Astrocyte of the cerebellum (primary cell): ENCODE measurements at regions not wholly inside any gene's neighbourhood (a gene's known extent, or its start where the extent isn't known, plus 50 kb on each side); places are given as distances from the start of the nearest gene placed in this dataset.

Source experiments
- DNase-seq: peaks from one replicate; pipeline ENCODE4 v3.0.0-alpha.2; 2011; ENCODE audit warnings: low read depth
- H3K4me3 ChIP-seq: 2 replicates; pipeline ENCODE4 v1.5.1; 2011; ENCODE audit warnings: mild to moderate bottlenecking, low read depth, low read length, moderate library complexity
- in situ Hi-C: cut with HindIII; loops from 2 replicates; pipeline ENCODE4 v1.10.0; 2017; ENCODE audit warnings: low sequenced_read_pairs
- TF ChIP-seq, protein P1 (sequence below): IDR thresholded peaks from 2 replicates; pipeline ENCODE4 v1.5.1; 2012; ENCODE audit warnings: low read length, low read depth, moderate library complexity, mild to moderate bottlenecking; ENCODE audit errors: missing control alignments

DNA sequence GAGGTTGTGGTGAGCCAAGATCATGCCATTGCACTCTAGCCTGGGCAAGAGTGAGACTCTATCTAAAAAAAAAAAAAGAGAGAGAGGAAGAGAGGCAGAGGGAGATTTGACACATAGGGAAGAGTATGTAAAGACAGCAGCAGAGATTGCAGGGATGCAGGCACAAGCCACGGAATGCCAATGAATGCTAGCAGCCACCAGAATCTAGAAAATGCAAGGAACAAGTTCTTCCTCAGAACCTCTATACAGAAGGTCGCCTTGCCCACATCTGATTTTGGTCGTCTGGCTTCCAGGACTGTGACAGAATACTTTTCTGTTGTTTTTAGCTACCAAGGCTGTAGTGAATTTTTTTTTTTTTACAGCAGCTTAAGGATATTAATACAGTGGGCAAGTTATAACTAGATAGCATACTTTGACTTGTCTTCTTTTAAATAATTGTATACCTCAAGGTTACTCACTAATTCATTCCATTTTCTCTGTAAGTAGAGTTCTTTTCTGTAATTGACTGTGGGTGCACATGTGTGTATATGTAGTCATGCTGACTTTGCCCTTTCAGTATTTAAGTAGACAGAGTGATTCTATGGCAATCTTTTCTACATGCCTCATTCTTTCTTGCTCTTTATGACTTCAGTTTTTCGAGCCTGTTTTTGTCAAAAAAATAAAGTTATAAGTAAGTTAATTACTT is 402.2 kb downstream of the GJA1 start:
- TF ChIP-seq, protein P1, sequence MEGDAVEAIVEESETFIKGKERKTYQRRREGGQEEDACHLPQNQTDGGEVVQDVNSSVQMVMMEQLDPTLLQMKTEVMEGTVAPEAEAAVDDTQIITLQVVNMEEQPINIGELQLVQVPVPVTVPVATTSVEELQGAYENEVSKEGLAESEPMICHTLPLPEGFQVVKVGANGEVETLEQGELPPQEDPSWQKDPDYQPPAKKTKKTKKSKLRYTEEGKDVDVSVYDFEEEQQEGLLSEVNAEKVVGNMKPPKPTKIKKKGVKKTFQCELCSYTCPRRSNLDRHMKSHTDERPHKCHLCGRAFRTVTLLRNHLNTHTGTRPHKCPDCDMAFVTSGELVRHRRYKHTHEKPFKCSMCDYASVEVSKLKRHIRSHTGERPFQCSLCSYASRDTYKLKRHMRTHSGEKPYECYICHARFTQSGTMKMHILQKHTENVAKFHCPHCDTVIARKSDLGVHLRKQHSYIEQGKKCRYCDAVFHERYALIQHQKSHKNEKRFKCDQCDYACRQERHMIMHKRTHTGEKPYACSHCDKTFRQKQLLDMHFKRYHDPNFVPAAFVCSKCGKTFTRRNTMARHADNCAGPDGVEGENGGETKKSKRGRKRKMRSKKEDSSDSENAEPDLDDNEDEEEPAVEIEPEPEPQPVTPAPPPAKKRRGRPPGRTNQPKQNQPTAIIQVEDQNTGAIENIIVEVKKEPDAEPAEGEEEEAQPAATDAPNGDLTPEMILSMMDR: no peak
- in situ Hi-C loops: no loop called here
- no peak for DNase-seq
- H3K4me3 ChIP-seq: no peak overlapping the region

DNA sequence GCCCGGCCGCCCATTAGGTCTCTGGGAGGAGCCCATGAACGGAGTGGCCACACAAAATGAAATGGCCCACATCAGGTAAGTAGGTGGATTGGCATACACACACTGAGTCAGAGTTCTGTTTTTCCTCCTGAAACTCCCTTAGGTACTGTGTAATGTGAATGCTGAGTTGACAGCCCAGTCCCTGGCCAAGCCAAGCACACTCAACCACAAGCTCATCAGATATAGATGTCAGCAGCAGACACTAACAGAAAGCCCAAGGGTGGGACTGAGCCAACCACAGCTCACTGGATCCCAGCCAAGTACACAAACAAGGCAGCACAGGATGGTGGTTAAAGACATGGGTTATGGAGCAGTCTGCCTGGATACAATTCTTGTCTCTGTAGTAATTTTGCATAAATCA is 403.4 kb downstream of the GJA1 start:
- no peak overlapping the region for H3K4me3 ChIP-seq
- TF ChIP-seq, protein P1: no peak
- in situ Hi-C loops: no loop called here
- peak; percentile 86 for DNase-seq

DNA sequence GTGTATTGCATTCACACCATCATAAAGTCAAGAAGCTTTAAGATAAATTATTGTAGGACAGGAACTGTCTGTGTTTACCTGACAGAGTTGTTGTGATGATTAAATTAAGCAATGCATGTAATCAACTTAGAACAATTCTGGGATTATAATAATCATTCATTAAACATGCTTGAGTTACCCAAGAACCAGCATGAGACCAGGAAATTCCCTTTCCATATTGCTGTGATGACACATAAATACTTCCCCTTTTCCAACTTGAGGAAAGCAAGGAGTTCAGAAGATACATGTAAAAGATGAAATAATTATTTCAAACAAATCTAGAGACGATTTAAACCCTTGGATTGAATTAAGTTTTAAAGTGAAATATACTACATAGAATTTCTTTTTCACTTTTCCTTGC is 404.4 kb downstream of the GJA1 start:
- H3K4me3 ChIP-seq: no peak overlapping the region
- no peak for DNase-seq
- in situ Hi-C loops: no loop called here
- TF ChIP-seq, protein P1: no peak

DNA sequence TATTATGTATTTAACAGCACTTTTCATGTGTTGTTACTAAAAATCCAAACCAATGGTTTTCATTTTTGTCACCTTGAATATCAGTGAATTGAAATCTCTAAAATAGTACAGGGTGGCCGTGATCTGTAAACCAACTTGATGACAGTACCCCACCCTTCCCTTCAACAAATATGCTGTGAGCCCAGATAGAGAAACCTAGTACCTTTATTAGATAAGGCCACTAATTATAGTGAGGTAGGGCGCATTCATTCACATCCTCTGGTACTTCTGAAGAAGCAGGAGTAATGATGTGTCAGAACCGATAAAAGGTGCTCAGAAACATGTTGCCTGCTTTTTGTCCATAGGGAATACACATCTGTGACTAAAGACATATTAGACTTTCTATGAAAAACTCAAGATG is 409.5 kb downstream of the GJA1 start:
- in situ Hi-C loops: no loop called here
- TF ChIP-seq, protein P1: no peak
- no peak for DNase-seq
- no peak overlapping the region for H3K4me3 ChIP-seq

DNA sequence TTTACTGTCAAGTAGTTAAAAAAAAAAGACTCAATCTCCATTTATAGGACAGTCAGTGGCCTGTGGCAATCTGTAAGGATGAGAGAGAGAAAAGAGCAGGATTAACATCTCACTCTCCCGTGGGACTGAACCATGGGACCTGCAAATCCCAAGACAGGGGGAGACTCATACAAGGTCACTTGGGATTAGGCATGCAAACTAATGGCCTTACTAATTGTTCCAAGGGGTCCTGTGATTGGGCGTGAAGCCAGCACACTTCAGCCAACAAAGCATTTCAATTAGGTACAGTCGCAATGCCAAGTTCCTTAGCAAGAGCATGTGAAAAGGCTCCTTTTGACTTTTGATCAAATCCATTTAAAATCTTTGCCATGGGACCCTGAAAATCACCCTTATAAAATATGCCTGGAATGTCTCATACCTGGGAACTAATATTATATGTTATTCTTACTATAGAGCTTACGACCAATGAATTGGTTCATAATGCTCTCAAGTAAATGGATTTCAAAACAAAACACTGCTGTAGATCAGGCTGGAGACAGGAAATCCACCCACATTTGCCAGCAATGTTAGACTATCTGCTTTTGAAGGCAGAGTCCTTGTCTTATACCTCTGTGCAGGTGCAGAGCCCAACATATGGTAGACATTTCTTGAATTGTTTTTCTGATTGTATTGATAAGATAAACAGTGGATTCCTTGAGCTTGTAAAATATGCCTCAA is 412.5 kb downstream of the GJA1 start:
- no peak overlapping the region for H3K4me3 ChIP-seq
- in situ Hi-C loops: no loop called here

DNA sequence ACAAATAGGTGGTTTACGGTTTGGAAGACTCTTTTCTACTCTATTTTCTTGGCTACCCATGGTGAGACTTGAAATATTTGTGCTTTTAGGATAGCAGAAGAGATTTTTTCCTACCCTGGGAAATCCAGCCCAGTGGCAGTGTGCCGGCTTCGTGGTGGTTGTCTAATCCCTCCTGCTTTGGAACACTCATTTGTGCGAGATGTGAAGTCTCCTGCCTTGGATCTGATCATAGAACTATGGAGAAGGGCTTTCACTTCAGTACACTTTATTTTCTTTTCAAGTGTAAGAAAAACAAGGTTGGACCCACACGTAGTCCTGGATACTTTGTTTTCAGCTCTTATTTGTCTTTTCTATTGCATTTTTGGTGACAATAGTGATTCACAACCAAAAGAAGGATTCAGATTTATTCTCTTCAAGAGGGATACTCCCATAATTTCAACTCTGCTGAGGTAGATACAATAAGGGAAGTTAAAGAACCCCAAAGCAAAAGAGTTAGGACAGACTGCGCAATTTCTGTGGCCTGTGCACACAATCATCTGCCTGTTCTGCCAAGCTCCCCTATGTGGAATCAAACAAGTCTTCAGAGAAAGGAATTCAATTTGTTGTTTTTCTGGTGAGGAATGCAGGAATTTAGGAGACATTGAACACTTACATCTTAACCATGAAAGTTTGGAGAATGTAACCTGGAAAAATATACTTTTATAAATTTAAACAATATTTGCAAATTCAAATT is 413.2 kb downstream of the GJA1 start:
- TF ChIP-seq, protein P1: no peak
- no peak overlapping the region for H3K4me3 ChIP-seq
- in situ Hi-C loops: no loop called here
- peak; percentile 50 for DNase-seq

More for the DNA sequence above, 412.5 kb downstream of the GJA1 start:
- no peak for DNase-seq
- TF ChIP-seq, protein P1: no peak
